ENCODE measurements at regions not wholly inside any gene's neighbourhood (a gene's known extent, or its start where the extent isn't known, plus 50 kb on each side); places are given as distances from the start of the nearest gene placed in this dataset.

GRCh38 chr6:170085475-170086401 lies 205.1 kb downstream of the DLL1 start:
- no peak for DNase-seq (ENCODE audit: low read depth)

- DNase-seq (ENCODE audit: low read depth): no peak
These were observed 206.6 kb downstream of the DLL1 start for GRCh38 chr6:170084166-170084730.

GRCh38 chr6:170083236-170084051 lies 207.4 kb downstream of the DLL1 start:
- no peak for DNase-seq (ENCODE audit: low read depth)

- DNase-seq (ENCODE audit: low read depth): no peak
These were observed 208.2 kb downstream of the DLL1 start for GRCh38 chr6:170082531-170083187.

GRCh38 chr6:170082067-170082466 lies 208.8 kb downstream of the DLL1 start:
- no peak for DNase-seq (ENCODE audit: low read depth)

- DNase-seq (ENCODE audit: low read depth): no peak
These were observed 209.3 kb downstream of the DLL1 start for GRCh38 chr6:170081556-170081955.

GRCh38 chr6:170080828-170081371 lies 210.0 kb downstream of the DLL1 start:
- no peak for DNase-seq (ENCODE audit: low read depth)

GRCh38 chr6:170080169-170080827 lies 210.6 kb downstream of the DLL1 start:
- DNase-seq (ENCODE audit: low read depth): no peak

GRCh38 chr6:170076466-170077165 lies 214.3 kb downstream of the DLL1 start:
- DNase-seq (ENCODE audit: low read depth): no peak

GRCh38 chr6:170075659-170076223 lies 215.1 kb downstream of the DLL1 start:
- DNase-seq (ENCODE audit: low read depth): no peak

- DNase-seq (ENCODE audit: low read depth): no peak
These were observed 216.0 kb downstream of the DLL1 start for GRCh38 chr6:170074907-170075306.

- no peak for DNase-seq (ENCODE audit: low read depth)
These were observed 216.4 kb downstream of the DLL1 start for GRCh38 chr6:170074435-170074834.

GRCh38 chr6:170073846-170074245 lies 217.0 kb downstream of the DLL1 start:
- no peak for DNase-seq (ENCODE audit: low read depth)

- no peak for DNase-seq (ENCODE audit: low read depth)
These were observed 218.6 kb downstream of the DLL1 start for GRCh38 chr6:170072246-170072645.

GRCh38 chr6:170069611-170070010 lies 221.3 kb downstream of the DLL1 start:
- no peak for DNase-seq (ENCODE audit: low read depth)

GRCh38 chr6:170068496-170068895 lies 222.4 kb downstream of the DLL1 start:
- DNase-seq (ENCODE audit: low read depth): no peak

- no peak for DNase-seq (ENCODE audit: low read depth)
These were observed 222.9 kb downstream of the DLL1 start for GRCh38 chr6:170067923-170068360.

GRCh38 chr6:170067181-170067641 lies 223.7 kb downstream of the DLL1 start:
- no peak for DNase-seq (ENCODE audit: low read depth)

GRCh38 chr6:170066679-170067078 lies 224.2 kb downstream of the DLL1 start:
- no peak for DNase-seq (ENCODE audit: low read depth)
